ENCODE measurements at regions not wholly inside any gene's neighbourhood (a gene's known extent, or its start where the extent isn't known, plus 50 kb on each side); places are given as distances from the start of the nearest gene placed in this dataset.

DNA sequence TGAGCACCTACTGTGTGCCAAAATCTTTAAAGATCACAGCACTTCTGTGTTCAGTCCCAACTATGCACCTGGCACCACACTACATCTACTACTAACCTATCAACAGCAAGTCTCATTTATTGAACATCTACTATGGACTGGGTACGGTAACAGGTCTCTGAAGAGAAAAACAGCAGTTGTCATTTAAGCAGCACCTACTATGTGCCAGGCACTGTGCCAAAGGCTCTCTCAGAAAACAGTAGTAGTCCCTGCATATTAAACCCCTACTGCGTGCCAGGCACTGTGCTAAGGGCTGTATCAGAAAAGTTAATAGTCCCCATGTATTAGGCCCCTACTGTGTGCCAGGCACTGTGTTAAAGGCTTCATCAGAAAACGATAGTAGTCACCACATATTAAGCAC, 106.2 kb downstream of the PTPRS start:
- no peak for DNase-seq

DNA sequence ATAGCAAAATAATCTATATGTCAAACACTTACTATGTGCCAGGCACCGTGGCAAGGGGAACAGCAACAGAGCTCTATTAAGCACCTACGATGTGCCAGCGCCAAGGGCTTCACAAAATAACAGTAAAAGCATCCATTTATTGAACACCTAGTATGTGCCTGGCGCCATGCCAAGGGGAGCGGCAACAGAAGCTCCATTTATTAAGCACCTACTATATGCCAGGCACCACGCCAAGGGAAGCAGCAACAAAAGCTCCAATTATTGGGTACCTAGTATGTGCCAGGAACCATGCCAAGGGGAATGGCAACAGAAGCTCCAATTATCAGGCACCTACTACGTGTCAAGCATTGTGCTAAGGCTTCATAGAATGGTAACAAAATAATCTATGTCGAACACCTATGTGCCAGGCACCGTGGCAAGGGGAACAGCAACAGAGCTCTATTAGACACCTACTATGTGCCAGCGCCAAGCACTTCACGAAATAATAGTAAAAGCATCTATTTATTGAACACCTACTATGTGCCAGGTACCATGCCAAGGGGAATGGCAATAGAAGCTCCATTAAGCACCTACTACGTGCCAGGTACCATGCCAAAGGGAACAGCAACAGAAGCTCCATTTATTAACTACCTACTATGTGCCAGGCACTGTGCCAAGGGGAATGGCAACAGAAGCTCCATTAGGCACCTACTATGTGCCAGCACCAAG, 107.7 kb downstream of the PTPRS start:
- DNase-seq: no peak

DNA sequence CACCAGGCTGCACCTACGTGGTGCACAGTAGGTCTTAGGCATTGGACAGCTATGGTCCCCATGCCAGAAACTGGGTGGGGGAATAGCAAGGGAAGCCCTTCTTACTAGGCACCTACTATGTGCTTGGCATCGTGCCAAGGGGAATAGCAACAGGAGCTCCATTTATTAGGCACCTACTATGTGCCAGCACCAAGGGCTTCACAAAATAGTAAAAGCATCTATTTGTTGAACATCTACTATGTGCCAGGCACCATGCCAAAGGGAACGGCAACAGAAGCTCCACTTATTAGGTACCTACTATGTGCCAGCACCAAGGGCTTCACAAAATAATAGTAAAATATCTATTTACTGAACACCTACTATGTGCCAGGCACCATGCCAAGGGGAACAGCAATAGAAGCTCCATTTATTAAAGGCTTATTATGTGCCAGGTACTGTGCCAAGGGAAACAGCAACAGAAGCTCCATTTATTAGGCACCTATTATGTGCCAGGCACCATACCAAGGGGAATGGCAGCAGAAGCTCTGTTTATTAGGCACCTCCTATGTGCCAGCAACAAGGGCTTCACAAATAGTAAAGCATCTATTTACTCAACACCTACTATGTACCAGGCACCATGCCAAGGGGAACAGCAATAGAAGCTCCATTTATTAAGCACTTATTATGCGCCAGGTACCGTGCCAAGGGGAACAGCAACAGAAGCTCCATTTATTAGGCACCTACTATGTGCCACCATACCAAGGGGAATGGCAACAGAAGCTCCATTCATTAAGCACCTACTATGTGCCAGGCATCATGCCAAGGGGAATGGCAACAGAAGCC, 108.5 kb downstream of the PTPRS start:
- DNase-seq: no peak

DNA sequence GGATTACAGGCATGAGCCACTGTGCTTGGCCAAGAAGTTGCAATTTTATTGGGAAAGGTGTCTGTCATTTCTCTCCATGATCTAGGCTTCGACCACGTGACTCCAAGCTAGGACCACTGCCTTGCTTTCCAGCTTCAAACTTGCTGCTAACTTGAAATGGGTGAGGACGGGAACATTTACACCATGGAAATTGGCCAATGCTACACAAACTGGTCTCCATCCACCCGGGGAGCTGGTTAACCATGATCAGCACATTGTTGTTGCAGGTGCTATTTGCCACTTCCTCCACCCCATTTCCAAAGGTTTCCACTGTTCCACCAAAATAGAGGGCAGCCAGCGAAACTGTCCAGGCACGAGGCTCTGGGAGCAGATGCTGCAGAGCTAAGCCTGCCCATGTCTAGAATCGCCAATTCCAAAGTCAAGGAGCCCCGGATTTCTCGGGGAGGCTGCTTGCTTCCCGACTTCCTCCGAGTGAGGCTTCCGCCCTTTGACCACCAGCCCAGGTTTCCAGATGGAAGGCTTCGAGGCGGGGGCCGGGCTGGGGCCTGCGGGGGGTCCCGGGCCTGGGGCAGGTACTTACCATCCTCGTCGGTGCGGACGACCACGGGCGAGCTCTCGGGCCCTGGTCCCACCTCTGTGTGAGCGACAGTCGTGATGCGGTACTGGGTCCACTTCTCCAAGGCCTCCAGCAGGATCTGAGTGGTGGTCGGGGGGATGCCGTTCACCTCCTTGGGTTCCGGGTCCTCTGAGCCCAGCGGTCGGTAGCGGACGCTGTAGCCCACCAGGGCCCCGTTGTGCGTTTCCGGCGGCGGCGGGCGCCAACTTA, 109.7 kb downstream of the PTPRS start:
- no peak for DNase-seq

DNA sequence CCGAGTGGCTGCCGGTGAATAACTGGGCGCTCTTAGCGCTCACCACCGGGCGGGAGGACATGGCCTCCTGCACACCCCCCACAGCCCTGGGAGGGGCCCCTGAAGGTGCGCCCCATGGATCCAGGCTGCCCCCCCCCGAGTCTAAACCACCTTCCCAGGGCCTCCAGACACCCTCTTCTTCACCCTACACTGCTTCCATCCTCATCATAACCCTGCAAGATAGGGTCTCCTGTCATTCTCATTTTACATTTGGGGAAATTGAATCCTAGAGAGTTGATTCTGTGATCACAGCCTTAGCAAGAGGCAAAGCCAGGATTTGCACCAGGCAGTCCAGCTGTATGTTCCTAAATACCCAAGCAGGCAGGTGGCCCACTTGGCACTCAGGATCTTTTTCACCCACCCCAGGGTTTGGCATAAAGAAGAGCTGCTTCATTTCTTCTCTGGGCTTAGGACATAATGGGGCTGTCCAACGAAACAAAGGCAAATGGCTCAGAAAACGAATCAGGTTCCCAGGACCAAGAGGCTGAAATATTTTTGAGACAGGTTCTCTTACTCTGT, 110.8 kb downstream of the PTPRS start:
- DNase-seq: no peak

DNA sequence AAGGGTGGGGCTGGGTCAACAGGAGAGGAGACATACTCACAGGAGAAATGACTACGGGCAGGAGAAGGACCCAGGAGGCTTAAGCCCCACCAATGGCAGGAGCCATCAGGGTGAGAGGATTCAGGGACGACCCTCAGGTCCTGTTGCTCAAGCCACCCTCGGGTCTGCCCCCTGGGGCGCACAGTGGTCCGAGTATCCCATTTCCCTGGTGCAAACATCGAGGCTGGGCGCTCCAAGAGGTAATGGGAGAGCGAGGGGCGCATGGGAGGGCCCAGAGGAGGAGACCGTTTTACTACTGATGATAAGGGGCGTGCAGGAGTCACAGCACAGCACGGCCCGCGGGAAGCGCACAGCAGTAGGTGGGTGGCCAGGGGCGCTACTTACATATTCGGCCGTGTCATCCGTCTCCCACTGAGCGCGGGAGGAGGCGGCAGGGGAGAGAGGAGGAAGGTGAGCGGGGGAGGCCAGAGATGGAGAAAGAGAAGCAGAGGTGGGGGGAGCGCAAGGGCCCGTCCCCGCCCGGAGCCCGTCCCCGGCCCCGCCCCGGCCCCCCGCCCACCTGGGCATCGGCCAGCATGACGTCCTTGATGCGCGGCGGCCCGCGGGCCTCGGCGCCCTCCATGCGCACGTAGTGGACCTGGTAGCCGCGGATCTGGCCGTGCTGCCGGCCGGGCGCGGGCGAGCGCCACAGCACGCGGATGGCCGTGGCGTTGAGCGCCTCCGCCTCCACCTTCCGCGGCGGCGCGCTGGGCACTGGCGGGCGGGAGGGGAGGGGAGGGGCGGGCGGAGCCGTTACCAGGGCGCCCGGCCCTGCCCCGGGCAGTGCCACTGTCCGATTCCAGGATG, 111.5 kb downstream of the PTPRS start:
- DNase-seq: no peak

DNA sequence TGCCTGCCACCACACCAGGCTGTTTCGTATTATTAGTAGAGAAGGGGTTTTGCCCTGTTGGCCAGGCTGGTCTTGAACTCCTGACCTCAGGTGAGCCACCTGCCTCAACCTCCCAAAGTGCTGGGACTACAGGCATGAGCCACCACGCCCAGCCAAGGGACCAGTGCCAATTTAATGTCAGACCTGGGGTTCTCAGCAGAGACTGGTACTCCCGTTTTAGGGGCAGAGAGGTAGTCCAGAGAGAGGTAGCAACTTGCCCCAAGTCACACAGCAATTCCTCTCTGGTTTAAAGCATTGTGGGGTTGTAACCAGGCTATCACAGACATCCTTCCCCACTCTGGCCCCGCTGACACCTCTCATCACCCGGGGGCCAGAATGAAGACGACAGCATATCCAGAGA, 112.1 kb downstream of the PTPRS start:
- no peak for DNase-seq

DNA sequence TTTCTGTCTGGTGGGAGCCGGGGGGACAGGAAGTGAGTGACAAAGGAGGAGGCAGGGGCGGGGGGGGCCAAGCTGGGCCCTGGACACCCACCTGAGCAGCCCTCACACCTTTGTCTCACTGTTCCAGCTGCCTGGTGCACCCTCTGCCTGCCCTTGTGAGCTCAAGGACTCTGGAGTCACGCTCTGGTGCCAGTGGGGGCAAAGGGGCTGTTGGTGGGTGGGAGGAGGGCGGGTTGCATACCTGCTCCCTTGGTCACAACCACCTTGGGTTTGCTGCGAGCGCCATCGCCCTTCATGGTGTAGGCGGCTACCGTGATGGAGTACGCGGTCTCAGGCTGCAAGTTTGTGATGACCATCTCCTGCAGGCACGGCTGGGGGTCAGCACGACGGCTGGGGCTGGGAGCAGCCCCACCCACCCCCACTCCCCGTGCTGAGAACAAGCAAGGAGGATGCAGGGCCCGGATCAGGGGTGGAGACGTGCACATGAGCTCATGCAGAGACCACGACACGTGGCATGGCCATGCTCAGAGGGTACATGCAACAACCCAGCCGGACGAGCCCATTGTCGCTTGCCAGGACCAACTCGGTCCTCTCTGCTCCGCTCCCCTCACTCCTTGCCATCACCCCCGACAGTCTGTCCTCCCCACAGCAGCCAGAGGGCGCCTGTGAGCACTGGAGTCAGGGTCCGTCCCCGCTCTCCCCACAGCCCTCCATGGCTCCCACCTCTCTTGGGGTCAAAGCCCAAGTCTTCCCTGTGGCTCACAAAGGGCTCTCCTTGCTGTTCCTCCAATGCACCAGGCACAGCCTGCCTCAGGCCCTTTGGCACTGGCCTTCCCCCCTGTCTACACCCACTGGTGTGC, 114.9 kb downstream of the PTPRS start:
- DNase-seq: peak; percentile 22

DNA sequence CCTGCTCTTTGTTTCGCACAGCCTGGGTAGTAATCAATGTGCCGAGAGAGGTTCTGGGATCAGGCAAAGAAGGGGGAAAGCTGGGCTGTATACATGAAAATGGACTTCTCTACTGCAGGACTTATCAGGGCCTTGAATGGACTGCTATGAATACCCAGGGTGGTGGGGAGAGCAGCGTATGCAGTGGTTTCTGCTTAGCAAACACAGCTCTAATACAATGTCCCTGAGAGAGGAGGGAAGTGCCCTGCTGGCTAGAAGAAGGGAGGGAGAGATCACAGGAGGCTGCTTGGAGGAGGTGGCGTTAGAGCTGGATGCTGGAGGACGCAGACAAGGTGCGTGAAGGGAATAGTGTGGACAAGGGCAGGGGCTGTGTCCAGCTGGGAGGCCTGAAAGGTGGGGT, 116.1 kb downstream of the PTPRS start:
- no peak for DNase-seq

DNA sequence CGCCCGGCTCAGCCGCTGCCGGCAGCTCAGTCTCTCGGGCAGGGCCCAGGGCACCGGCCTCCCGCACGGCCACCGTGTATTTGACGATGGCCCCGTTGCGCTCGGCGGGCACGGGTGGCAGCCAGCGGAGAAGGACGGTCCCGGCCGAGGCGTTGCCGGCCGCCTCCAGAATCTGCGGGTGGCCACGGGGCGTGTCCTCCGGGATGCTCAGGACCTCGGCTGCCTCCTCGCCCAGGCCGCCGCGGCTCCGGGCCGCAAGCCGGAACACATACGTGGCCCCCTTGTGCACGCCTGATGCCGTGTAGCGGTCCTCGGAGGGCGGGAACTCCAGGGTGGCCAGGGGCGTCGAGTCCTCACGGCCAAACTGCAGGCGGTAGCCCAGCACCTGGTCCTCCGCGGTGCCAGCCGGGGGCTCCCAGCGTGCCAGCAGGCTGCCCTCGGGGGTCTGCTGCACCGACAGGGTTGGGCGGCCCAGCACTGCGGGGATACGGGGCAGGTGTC, 117.7 kb downstream of the PTPRS start:
- DNase-seq: no peak

DNA sequence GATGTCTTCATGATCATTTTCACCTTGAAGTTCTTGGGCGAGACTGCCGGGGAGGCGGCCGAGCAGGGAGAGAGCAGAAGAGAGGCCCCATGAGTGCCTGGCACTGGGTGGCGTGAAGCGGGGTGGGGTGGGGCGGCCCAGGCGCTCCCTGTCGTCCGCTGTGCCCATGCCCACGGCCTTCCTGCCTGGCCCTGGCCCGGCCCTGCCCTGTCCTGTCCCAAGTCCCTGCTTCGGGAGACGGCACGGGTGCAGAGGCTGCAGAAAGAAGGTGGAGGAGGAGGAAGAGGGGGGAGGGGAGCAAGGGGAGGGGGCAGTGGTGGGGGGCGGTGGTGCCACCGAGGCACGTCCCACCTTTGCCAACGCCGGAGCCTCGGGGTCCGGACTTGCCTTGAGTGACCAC, 118.4 kb downstream of the PTPRS start:
- DNase-seq: no peak

DNA sequence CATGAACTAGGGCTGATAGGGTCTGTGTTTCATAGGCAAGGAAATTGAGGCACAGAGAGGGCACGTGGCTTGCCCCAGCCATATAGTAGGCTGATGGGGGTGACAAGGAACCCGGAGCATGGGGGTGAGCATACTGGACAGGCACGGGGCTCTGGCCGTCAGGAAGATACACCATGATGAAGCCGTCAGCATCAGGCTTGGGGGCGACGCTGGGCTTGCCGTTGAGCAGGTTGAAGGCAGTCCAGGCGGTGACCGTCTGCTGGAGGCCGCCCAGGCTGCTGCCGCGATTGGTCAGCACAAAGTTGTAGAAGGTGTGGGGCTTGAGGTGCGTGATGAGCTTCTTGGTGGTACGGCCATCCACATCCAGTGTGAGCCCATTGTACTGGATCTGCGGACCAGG, 119.7 kb downstream of the PTPRS start:
- no peak for DNase-seq

DNA sequence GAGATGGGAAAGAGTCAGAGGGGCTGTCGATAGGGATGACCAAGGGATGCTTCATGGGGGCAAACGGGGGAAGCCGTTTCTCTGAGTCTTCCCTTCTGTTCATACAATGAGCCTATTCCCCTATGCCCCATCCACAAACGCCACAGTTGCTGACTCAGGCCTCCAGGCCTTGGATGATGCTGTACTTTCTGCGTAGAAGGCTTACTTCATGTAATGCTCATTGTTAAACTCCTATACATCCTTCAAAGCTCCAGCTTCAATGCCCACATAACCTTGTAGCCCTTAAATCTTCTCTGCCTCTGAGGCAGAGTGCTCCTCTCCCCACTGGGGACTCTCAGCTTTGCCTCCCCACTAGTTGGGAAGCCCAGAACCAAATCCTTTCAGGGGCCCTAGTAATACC, 120.3 kb downstream of the PTPRS start:
- no peak for DNase-seq

DNA sequence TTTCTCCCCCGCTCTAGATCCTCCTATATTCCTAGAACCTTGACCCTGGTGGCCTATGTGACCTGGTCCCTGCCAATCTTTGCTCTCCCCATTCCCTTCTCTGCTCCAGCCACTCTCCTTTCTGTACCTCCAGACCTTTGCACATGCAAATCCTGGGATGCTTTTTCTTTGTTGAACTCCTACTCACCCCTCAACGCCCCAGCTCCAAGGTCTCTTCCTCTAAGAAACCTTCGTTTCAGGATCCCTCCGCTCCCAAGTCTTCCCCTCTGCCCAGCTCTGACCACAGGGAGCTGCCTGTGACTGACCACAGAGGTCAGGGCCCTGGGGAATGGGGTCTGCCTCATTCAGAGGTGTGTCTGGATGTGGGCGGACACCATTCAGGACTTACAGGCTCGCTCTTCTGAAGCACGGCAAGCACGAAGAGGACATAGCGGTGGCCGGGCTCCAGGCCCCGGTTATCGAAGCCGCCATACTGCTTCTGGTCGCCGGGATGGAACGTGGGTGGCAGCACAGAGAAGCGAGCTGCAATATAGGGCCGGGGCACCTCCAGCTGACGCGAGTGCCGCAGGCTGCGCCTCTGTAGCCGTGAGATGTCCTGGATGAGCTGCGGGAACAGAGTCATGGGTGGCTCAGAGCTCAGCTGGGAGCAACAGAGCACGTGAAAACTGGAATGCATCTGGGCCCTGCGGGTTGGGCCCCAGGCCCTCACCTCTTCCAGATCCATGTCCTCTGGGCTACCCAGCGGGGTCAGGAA, 120.9 kb downstream of the PTPRS start:
- DNase-seq: no peak

DNA sequence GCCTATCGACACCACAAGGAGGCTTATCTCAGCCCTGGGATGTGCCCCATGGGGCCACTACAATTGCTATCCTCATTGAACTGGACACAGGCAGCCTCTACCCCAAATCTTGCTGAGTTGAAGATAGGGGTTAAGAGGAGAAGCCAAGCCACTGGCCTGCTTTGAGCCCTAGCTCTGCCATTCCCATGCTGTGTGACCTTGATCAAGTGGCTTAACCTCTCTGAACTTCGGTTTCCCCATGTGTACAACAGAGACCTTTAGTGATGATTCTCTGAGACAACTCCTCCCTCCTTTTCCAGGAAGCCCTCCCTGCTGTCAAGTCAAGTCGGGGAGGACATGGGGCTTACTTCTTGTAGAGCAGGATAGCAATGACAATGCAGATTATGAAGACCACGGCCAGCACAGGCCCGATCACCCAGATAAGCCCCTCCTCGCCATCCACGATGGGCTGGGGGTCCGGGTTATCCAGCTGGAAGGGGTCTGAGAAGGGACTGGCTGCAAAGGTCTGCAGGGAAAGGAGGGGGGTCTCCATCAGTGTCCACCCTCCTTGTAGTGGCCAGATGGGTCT, 121.6 kb downstream of the PTPRS start:
- DNase-seq: no peak

DNA sequence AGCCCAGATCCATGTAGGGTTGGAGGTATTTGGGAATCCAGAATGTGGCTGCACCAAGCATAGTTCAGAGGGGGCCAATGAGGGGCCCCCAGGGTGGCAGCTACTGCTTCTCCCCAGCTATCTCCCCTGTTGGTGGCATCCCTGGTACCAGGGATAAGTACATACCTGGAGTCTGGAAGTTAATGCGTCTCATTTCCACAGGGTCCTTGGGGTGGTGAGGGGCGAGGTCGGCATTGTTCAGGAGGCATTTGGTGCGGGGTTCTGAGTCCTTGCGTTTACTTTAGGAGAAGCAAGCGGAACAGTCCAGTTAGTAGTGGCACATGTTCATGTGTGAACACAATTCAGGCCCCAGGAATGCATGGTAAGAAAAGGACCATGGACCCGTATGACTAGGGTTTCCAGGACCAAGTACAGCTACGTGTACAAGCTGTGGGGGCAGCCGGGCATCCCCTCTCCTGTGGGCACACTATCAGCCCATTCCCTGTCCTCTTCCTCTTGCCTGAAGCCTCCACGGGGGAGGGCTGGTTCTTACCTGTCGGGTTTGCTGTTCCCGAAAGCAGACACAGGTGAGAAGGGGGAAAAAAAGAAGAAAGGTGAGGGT, 122.3 kb downstream of the PTPRS start:
- no peak for DNase-seq

DNA sequence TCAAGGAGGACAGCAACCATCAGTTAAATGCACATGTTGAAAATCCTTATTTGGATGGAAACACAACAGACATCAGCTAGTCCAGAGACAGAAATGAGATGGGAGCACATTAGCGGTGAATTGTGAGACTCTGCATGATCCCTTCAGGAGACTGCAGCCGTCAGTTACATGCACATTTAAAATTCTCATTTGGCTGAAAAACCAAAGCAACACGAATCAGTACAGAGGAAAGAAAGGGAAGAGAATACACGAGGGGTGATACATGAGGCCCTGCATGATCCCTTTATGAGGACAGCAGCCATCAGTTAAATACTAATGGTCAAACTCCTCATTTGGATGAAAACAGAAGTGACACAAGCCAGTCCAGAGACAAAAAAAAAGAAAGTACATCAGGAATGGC, 123.4 kb downstream of the PTPRS start:
- no peak for DNase-seq

DNA sequence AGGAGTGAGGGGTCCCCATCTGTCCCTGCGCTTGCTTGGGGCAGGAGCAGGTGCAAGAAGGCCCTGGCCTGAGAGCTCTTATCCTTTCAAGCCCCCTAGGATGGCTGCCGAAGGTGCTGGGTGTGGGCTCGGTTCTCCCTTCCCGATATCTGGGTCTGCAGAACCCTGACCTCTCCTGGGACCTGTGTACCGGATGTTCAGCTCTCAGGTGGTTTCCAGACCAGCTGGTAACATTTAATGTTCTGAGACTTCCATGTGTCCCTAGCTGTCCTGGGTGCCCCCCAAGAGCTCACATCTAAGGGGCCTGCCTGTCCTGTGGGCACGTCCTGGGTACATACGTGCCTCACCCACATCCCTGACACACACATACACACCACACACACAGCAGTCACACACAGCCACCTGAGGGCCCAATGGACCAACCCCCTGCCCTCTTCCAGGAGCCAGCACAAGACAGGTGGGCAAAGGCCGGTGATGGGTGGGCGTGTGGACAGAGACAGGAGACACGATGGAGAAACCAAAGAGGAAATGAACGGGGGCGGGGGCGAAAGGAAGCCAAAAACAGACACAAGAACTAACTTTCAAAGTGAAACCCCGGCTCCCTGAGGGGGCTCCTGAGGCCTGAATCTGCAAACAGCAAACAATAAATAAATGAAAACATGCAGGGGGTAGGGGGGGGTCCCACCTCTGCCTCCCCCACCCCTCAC, 124.3 kb downstream of the PTPRS start:
- no peak for DNase-seq

DNA sequence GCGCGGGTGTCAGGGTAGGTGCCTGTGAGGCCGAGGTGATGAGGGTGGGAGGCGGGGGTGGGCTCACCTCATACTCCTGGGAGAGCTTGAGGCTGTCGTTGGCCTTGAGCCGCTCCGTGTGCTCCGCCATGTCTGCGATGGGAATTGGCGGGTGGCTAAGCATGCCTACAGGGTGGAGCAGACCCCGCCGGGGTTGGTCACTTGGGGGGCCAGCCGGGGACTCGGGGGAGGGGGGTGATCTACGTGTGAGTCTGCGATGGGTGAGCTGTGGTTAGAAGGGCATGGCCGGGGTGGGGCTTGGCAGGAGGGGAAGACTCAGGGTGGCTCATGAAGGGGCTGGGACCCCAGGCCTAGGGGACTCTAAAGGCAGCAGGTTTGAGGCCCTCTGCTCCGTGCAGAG, 125.2 kb downstream of the PTPRS start:
- DNase-seq: no peak

Data from hematopoietic multipotent progenitor cell treated with erythropoietin and hydrocortisone succinate and interleukin-3 and kit ligand, for 6 days (in vitro differentiated cells).